ENCODE measurements at regions not wholly inside any gene's neighbourhood (a gene's known extent, or its start where the extent isn't known, plus 50 kb on each side); places are given as distances from the start of the nearest gene placed in this dataset.

DNA sequence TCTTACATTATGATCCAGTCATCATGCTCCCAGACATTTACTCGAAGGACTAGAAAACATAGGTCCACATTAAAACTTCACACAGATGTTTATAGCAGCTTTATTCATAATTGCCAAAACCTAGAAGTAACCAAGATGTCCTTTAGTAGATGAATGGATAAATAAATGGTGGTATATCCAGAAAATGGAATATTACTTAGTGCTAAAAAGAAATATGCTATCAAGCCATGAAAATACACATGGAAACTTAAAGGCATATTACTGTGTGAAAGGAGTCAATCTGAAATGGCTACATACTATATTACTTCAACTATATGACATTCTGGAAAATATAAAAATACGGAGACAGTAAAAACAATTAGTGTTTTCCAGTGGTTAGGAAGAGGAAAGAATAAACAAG, 1039.1 kb upstream of the INTU start:
- no peaks in the 10 kb centered on the region for H3K36me3 ChIP-seq
- 78 to 92% (median 88%) methylated on average over 2 of the region's 2 CpGs for WGBS, 5 donors
- no peak overlapping the region for H3K4me3 ChIP-seq
- H3K4me1 ChIP-seq = no peaks in the 10 kb centered on the region
- H3K27ac ChIP-seq = no peak overlapping the region
- peaks cover 0 to 15% (median 8%) of the 10 kb centered on the region in 8 donors for H3K9me3 ChIP-seq
- DNase-seq = no peak
- intact Hi-C loops (cut with DNase I; ENCODE audit: low total_unique reads) = no loop called here
- H3K27me3 ChIP-seq (replicated peaks in 1 of 7) = no peaks in the 10 kb centered on the region
- TF ChIP-seq POLR2A (IDR thresholded peaks at IDR 0.05) (no peak), POLR2AphosphoS5 (IDR thresholded peaks at IDR 0.05) (no peak)
- TF ChIP-seq, protein P1, sequence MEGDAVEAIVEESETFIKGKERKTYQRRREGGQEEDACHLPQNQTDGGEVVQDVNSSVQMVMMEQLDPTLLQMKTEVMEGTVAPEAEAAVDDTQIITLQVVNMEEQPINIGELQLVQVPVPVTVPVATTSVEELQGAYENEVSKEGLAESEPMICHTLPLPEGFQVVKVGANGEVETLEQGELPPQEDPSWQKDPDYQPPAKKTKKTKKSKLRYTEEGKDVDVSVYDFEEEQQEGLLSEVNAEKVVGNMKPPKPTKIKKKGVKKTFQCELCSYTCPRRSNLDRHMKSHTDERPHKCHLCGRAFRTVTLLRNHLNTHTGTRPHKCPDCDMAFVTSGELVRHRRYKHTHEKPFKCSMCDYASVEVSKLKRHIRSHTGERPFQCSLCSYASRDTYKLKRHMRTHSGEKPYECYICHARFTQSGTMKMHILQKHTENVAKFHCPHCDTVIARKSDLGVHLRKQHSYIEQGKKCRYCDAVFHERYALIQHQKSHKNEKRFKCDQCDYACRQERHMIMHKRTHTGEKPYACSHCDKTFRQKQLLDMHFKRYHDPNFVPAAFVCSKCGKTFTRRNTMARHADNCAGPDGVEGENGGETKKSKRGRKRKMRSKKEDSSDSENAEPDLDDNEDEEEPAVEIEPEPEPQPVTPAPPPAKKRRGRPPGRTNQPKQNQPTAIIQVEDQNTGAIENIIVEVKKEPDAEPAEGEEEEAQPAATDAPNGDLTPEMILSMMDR (IDR thresholded peaks at IDR 0.05 in 8 of 11, conservative IDR thresholded peaks at IDR 0.05 in 3 of 11) = no peak

DNA sequence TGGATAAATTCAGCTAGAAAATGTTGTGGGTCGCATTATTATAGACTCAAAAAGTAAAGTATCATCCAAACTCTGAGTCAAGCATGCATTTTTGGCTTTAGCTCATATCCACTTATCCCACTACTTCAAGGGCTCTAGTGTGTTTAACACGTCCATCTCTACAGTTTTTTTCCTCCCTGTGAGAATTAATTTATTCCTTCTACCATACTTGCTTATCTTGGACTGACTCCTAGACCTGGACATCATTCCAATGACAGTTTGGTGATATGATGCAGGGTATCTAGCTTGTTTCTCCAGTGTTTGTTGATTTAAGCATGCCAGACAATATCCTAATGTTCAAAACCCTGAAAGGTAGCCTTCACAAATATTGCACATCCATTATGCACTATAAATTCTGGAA, 1037.1 kb upstream of the INTU start:
- H3K36me3 ChIP-seq = no peaks in the 10 kb centered on the region
- intact Hi-C loops (cut with DNase I; ENCODE audit: low total_unique reads) = no loop called here
- DNase-seq = no peak
- no peaks in the 10 kb centered on the region for H3K27me3 ChIP-seq (replicated peaks in 1 of 7)
- no peak overlapping the region for H3K27ac ChIP-seq
- no peak for TF ChIP-seq POLR2AphosphoS5 (IDR thresholded peaks at IDR 0.05)
- WGBS, 5 donors = 53 to 68% (median 63%) methylated on average over 2 of the region's 2 CpGs
- peaks cover 0 to 6% (median under 1%) of the 10 kb centered on the region in 8 donors for H3K9me3 ChIP-seq
- H3K4me3 ChIP-seq = no peak overlapping the region
- H3K4me1 ChIP-seq = no peaks in the 10 kb centered on the region

DNA sequence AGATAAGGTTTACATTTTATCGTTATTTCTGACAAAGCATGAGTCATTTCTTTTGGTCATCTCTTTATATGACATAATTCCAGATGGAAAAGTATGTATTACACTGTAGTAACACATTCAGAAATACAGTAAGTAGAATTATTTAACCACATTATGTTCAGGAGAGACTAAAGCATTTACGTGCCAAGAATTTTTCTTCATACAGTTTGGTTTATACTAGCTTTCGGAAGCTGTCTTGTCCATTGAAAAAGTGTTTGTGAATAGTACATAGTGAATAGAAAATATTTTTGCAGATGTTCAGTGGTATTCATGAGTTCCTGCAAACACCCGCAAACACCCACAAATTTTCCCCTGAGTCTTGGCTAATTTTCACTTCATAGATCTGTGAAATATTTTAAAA, 1033.0 kb upstream of the INTU start:
- TF ChIP-seq, protein P1 (IDR thresholded peaks at IDR 0.05 in 8 of 11, conservative IDR thresholded peaks at IDR 0.05 in 3 of 11) = no peak
- TF ChIP-seq POLR2A (IDR thresholded peaks at IDR 0.05) (no peak), POLR2AphosphoS5 (IDR thresholded peaks at IDR 0.05) (no peak)
- 88 to 97% (median 92%) methylated on average over 4 of the region's 4 CpGs for WGBS, 5 donors
- intact Hi-C loops (cut with DNase I; ENCODE audit: low total_unique reads) = no loop called here
- Histone ChIP-seq H3K4me1 (no peaks in the 10 kb centered on the region), H3K27ac (no peak overlapping the region), H3K4me3 (no peak overlapping the region), H3K27me3 (replicated peaks in 1 of 7) (no peaks in the 10 kb centered on the region), H3K36me3 (no peaks in the 10 kb centered on the region), H3K9me3 (no peaks in the 10 kb centered on the region)
- DNase-seq = no peak

DNA sequence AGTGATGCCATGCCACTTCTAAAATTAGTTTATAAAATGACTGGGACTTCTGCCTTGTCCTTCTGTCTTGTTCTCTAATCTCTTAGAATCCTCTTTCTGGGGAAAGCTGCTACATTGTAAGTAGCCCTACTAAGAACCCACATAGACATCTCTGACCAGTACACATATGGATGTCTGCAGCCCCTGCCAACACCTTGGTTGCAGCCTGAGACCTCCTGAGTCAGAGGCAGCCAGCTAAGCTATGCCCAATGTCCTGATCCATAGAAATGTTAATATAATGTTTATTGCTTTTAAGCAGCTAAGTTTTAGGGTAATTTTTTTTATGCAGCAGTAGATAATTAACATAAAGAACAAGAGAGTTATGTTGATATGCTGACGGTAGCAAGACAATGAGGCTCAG, 1029.5 kb upstream of the INTU start:
- Histone ChIP-seq H3K4me3 (no peak overlapping the region), H3K27ac (no peak overlapping the region), H3K4me1 (no peaks in the 10 kb centered on the region), H3K27me3 (replicated peaks in 1 of 7) (no peaks in the 10 kb centered on the region), H3K9me3 (no peaks in the 10 kb centered on the region), H3K36me3 (no peaks in the 10 kb centered on the region)
- no peak for DNase-seq
- 92 to 100% (median 94%) methylated on average over 1 of the region's 1 CpG for WGBS, 5 donors
- TF ChIP-seq, protein P1 (IDR thresholded peaks at IDR 0.05 in 8 of 11, conservative IDR thresholded peaks at IDR 0.05 in 3 of 11) = no peak
- TF ChIP-seq POLR2A (IDR thresholded peaks at IDR 0.05) = no peak
- TF ChIP-seq POLR2AphosphoS5 (IDR thresholded peaks at IDR 0.05) = no peak
- intact Hi-C loops (cut with DNase I; ENCODE audit: low total_unique reads) = no loop called here

DNA sequence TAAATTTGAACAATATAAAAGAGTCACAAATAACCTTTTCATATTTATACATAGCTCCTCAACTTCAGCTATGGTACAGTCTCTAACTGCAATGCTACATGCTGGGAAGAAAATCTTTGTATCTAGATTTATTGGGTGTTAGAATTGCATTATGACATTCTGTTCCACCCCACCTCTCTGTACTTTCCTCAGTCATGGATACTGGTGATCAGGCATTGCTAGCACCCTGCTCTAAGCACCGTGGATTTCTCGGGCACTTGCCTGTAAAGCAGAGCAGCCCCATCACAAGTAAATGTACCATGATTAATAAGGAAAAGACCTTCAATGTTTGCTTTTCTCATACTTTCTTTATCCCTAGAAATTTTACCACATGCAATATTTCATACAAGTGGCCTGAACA, 1028.9 kb upstream of the INTU start:
- Histone ChIP-seq H3K9me3 (no peaks in the 10 kb centered on the region), H3K27ac (no peak overlapping the region)

More for the DNA sequence above, 1028.9 kb upstream of the INTU start:
- no peaks in the 10 kb centered on the region for H3K4me1 ChIP-seq
- H3K36me3 ChIP-seq = no peaks in the 10 kb centered on the region
- no peak overlapping the region for H3K4me3 ChIP-seq
- TF ChIP-seq POLR2A (IDR thresholded peaks at IDR 0.05) = no peak
- TF ChIP-seq, protein P1 (IDR thresholded peaks at IDR 0.05 in 8 of 11, conservative IDR thresholded peaks at IDR 0.05 in 3 of 11) = no peak
- TF ChIP-seq POLR2AphosphoS5 (IDR thresholded peaks at IDR 0.05) = no peak
- 88 to 97% (median 93%) methylated on average over 2 of the region's 2 CpGs for WGBS, 5 donors
- intact Hi-C loops (cut with DNase I; ENCODE audit: low total_unique reads) = no loop called here
- H3K27me3 ChIP-seq (replicated peaks in 1 of 7) = no peaks in the 10 kb centered on the region
- DNase-seq = no peak

All from spleen (tissue), 11 donors.